Astrocyte (in vitro differentiated cells and primary cell): ENCODE measurements at regions not wholly inside any gene's neighbourhood (a gene's known extent, or its start where the extent isn't known, plus 50 kb on each side); places are given as distances from the start of the nearest gene placed in this dataset.

Experiments used
- DNase-seq: peaks from one replicate; pipeline ENCODE4 v3.0.0-alpha.2; 2010; ENCODE audit warnings: low read depth
- FAIRE-seq: peaks from 2 replicates; lab custom pipeline; 2011; peaks lifted over from hg19 to GRCh38; lab: Jason Lieb, UNC
- H2AFZ ChIP-seq: 2 replicates; pipeline ENCODE4 v1.6.0; 2012; ENCODE audit warnings: low read depth, low read length, inconsistent platforms
- H3K27ac ChIP-seq: 2 replicates; pipeline ENCODE4 v1.5.1; 2011; ENCODE audit warnings: low read depth, low read length, inconsistent platforms
- H3K27me3 ChIP-seq: 2 replicates; pipeline ENCODE4 v1.6.0; 2011; ENCODE audit warnings: low read length, inconsistent platforms; ENCODE audit not compliant: insufficient read depth
- H3K36me3 ChIP-seq: 2 replicates; pipeline ENCODE4 v1.5.1; 2011; ENCODE audit warnings: low read length, inconsistent platforms; ENCODE audit not compliant: insufficient read depth
- H3K4me1 ChIP-seq: 2 replicates; pipeline ENCODE4 v1.5.1; 2011; ENCODE audit warnings: low read length, inconsistent platforms; ENCODE audit not compliant: insufficient read depth
- H3K4me2 ChIP-seq: 2 replicates; pipeline ENCODE4 v1.6.0; 2012; ENCODE audit warnings: low read length, inconsistent platforms
- H3K4me3 ChIP-seq: 2 replicates; pipeline ENCODE4 v1.5.1; 2011; ENCODE audit warnings: low read depth, mild to moderate bottlenecking, low read length, inconsistent platforms; ENCODE audit not compliant: insufficient read depth
- H3K79me2 ChIP-seq: 2 replicates; pipeline ENCODE4 v1.6.0; 2012; ENCODE audit warnings: mild to moderate bottlenecking, low read length, inconsistent platforms; ENCODE audit not compliant: insufficient read depth
- H3K9ac ChIP-seq: 2 replicates; pipeline ENCODE4 v1.6.0; 2012; ENCODE audit warnings: mild to moderate bottlenecking, low read length, inconsistent platforms
- H3K9me3 ChIP-seq: 2 replicates; pipeline ENCODE4 v1.5.1; 2012; ENCODE audit warnings: low read depth, mild to moderate bottlenecking, low read length, inconsistent platforms; ENCODE audit not compliant: insufficient read depth
- H4K20me1 ChIP-seq: 2 replicates; pipeline ENCODE4 v1.6.0; 2012; ENCODE audit warnings: low read length, inconsistent platforms; ENCODE audit not compliant: insufficient read depth
- H3K27ac Mint-ChIP-seq: one replicate; pipeline ENCODE4 v1.8.0; 2021; ENCODE audit warnings: mild to moderate bottlenecking, mixed read lengths; ENCODE audit not compliant: unreplicated experiment
- H3K27me3 Mint-ChIP-seq: one replicate; pipeline ENCODE4 v1.8.0; 2021; ENCODE audit warnings: low read depth, mixed read lengths; ENCODE audit not compliant: unreplicated experiment
- H3K36me3 Mint-ChIP-seq: one replicate; pipeline ENCODE4 v1.8.0; 2021; ENCODE audit warnings: low read depth, mixed read lengths; ENCODE audit not compliant: unreplicated experiment
- H3K4me1 Mint-ChIP-seq: one replicate; pipeline ENCODE4 v1.8.0; 2021; ENCODE audit warnings: low read depth, mixed read lengths; ENCODE audit not compliant: unreplicated experiment
- H3K4me3 Mint-ChIP-seq: one replicate; pipeline ENCODE4 v1.8.0; 2021; ENCODE audit warnings: mild to moderate bottlenecking, moderate library complexity, mixed read lengths; ENCODE audit not compliant: unreplicated experiment
- H3K9me3 Mint-ChIP-seq: one replicate; pipeline ENCODE4 v1.8.0; 2021; ENCODE audit warnings: mild to moderate bottlenecking, mixed read lengths; ENCODE audit not compliant: unreplicated experiment
- EZH2 ChIP-seq: IDR thresholded peaks from 2 replicates; pipeline ENCODE4 v1.6.1; 2012; ENCODE audit warnings: mild to moderate bottlenecking, low read length, inconsistent platforms; ENCODE audit not compliant: insufficient read depth
- TF ChIP-seq, protein P1 (sequence below): IDR thresholded peaks from 2 replicates; pipeline ENCODE4 v1.5.1; 2011; ENCODE audit warnings: low read depth, mild to moderate bottlenecking, inconsistent platforms, low read length, moderate library complexity; ENCODE audit not compliant: insufficient read depth

DNA sequence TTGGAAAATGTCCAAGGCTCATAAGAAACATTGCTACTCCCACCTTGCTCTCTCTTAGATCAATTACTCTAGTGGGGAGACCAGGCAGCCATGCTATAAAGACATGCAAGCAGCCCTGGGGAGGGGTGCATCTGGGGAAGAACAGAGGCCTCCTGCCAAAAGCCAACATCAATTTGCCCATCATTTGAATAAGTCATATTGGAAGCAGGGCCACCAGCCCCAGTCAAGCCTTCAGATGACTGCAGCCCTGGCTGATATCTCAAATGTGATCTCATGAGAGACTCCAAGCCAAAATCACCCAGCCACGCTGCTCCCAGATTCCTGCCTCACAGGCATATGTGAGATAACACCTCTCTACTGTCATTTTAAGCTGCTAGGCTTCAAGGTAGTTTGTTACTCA is 157.5 kb upstream of the PDE1C start:
- FAIRE-seq, result no peak
- no peak overlapping the region for H3K27ac ChIP-seq
- H3K4me1 ChIP-seq, result no peaks in the 10 kb centered on the region
- no peak for DNase-seq
- no peaks in the 10 kb centered on the region for H3K79me2 ChIP-seq
- Mint-ChIP-seq H3K27me3 (peaks cover 14% of the 10 kb centered on the region), H3K36me3 (no peaks in the 10 kb centered on the region), H3K4me3 (no peak overlapping the region), H3K9me3 (no peaks in the 10 kb centered on the region), H3K4me1 (no peaks in the 10 kb centered on the region), H3K27ac (no peak overlapping the region)
- no peaks in the 10 kb centered on the region for H3K27me3 ChIP-seq
- no peak overlapping the region for H3K9ac ChIP-seq
- no peak overlapping the region for H3K4me3 ChIP-seq
- H4K20me1 ChIP-seq, result no peaks in the 10 kb centered on the region
- H3K9me3 ChIP-seq, result no peaks in the 10 kb centered on the region
- no peak overlapping the region for H3K4me2 ChIP-seq
- no peaks in the 10 kb centered on the region for H3K36me3 ChIP-seq
- H2AFZ ChIP-seq, result no peak overlapping the region
- TF ChIP-seq, protein P1, sequence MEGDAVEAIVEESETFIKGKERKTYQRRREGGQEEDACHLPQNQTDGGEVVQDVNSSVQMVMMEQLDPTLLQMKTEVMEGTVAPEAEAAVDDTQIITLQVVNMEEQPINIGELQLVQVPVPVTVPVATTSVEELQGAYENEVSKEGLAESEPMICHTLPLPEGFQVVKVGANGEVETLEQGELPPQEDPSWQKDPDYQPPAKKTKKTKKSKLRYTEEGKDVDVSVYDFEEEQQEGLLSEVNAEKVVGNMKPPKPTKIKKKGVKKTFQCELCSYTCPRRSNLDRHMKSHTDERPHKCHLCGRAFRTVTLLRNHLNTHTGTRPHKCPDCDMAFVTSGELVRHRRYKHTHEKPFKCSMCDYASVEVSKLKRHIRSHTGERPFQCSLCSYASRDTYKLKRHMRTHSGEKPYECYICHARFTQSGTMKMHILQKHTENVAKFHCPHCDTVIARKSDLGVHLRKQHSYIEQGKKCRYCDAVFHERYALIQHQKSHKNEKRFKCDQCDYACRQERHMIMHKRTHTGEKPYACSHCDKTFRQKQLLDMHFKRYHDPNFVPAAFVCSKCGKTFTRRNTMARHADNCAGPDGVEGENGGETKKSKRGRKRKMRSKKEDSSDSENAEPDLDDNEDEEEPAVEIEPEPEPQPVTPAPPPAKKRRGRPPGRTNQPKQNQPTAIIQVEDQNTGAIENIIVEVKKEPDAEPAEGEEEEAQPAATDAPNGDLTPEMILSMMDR, result no peak
- no peak for TF ChIP-seq EZH2

- no peak for TF ChIP-seq EZH2
- TF ChIP-seq, protein P1, result no peak
- H2AFZ ChIP-seq, result no peak overlapping the region
- no peak overlapping the region for H3K27ac Mint-ChIP-seq
Measured at GRCh38 chr7:32224276-32224675, 154.1 kb upstream of the PDE1C start.

DNA sequence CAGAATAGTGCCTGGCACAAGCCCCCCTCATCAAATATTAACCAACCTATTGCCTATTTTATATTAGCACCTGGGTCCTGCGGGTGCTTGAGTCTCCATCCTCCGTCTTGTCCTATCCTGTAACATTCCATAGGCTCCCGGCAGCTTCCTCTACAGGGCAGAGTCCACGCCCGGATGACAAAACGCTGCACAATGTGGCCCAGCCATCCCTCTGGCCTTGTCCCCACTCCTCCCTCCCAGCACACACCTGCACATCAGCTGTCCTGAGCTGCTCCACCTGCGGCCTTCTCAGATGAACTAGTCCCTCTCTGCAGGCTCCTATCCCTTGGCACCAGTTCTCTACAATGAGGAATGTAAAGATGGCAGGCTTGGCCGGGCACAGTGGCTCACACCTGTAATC is 153.5 kb upstream of the PDE1C start:
- no peak for DNase-seq
- H3K79me2 ChIP-seq, result no peaks in the 10 kb centered on the region
- H3K27me3 ChIP-seq, result no peaks in the 10 kb centered on the region
- peaks cover 3% of the 10 kb centered on the region for H3K9me3 Mint-ChIP-seq
- peaks cover 29% of the 10 kb centered on the region for H3K27me3 Mint-ChIP-seq
- TF ChIP-seq EZH2, result no peak
- TF ChIP-seq, protein P1, result no peak
- no peak overlapping the region for H3K9ac ChIP-seq
- no peaks in the 10 kb centered on the region for H4K20me1 ChIP-seq
- H3K4me2 ChIP-seq, result no peak overlapping the region
- H2AFZ ChIP-seq, result no peak overlapping the region
- no peak overlapping the region for H3K27ac ChIP-seq
- no peaks in the 10 kb centered on the region for H3K4me1 ChIP-seq
- no peak for FAIRE-seq
- no peaks in the 10 kb centered on the region for H3K36me3 Mint-ChIP-seq
- H3K4me3 ChIP-seq, result no peak overlapping the region
- H3K4me3 Mint-ChIP-seq, result no peak overlapping the region
- no peaks in the 10 kb centered on the region for H3K4me1 Mint-ChIP-seq
- H3K9me3 ChIP-seq, result no peaks in the 10 kb centered on the region
- H3K36me3 ChIP-seq, result no peaks in the 10 kb centered on the region
- no peak overlapping the region for H3K27ac Mint-ChIP-seq

More at GRCh38 chr7:32224276-32224675, 154.1 kb upstream of the PDE1C start:
- Mint-ChIP-seq H3K27me3 (peaks cover 26% of the 10 kb centered on the region), H3K4me3 (no peak overlapping the region), H3K4me1 (no peaks in the 10 kb centered on the region), H3K36me3 (no peaks in the 10 kb centered on the region), H3K9me3 (peaks cover 3% of the 10 kb centered on the region)
- no peaks in the 10 kb centered on the region for H3K4me1 ChIP-seq
- H3K4me3 ChIP-seq, result no peak overlapping the region
- no peaks in the 10 kb centered on the region for H3K36me3 ChIP-seq
- FAIRE-seq (no peak), DNase-seq (no peak)
- no peak overlapping the region for H3K27ac ChIP-seq
- no peaks in the 10 kb centered on the region for H4K20me1 ChIP-seq
- no peaks in the 10 kb centered on the region for H3K9me3 ChIP-seq
- no peak overlapping the region for H3K9ac ChIP-seq
- no peaks in the 10 kb centered on the region for H3K79me2 ChIP-seq
- H3K4me2 ChIP-seq, result no peak overlapping the region
- H3K27me3 ChIP-seq, result no peaks in the 10 kb centered on the region
